EL (cell line): ENCODE measurements at regions not wholly inside any gene's neighbourhood (a gene's known extent, or its start where the extent isn't known, plus 50 kb on each side); places are given as distances from the start of the nearest gene placed in this dataset.
A peak's percentile ranks its signal among the peaks of the same experiment; 100 is the strongest.

Source experiments
- DNase-seq: peaks from one replicate; pipeline ENCODE4 v3.0.0-alpha.2; 2016

DNA sequence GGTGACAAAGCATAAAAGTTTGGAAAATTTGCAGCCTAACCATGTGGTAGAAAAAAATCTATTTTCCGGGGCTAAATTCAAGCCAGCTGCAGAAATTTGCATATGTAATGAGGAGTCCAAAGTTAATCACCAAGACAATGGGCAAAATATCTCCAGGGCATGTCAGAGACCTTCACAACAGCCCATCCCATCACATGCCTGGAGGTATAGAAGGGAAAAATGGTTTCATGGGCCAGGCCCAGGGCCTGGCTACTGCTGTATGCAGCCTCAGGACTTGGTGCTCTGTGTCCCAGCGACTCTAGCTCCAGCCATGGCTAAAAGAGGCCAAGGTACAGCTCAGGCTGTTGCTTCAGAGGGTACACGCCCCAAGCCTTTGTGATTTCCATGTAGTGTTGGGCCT, 655.8 kb upstream of the MGAT4C start:
- no peak for DNase-seq

DNA sequence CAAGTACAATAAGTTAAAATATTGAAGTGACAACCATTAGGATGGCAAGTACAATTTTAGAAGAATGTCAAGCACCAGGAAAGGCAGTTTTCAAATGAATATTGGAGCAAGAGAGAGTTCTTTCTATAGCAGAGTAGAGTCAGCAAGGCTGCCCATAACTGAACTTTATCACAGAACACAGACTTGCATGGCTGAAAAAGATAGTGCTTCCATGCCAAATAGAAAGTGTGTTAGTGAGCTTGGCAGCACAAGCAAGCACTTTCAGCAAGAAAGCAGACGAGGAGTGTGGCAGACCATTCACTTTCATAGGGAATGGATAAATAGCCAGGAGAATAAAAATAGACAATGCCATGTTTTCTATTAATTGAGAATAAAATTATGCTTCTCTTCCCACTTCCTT, 647.0 kb upstream of the MGAT4C start:
- no peak for DNase-seq

DNA sequence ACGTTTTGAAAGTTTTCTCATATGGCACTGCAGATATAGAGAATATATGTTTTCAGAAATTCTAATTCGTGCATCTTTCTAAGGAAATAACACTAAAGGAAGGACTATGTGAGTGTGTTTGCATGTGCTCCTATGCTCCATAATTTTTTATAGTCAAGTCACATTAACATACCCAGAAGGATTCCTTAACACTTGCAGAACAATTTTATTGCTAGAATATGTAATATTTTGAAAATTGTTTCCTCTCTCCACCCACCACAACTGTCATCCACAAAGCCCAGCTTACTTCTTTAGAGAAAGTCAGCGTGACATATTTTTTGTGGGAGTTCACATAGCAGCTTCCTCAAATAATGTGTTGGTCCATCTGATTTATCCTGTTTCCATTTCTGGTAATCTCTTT, 604.6 kb upstream of the MGAT4C start:
- DNase-seq = no peak

GRCh38 chr12:86852451-86852850, 596.3 kb upstream of the MGAT4C start:
- no peak for DNase-seq

- DNase-seq = no peak
These were observed 582.5 kb upstream of the MGAT4C start for GRCh38 chr12:86838711-86839110.

DNA sequence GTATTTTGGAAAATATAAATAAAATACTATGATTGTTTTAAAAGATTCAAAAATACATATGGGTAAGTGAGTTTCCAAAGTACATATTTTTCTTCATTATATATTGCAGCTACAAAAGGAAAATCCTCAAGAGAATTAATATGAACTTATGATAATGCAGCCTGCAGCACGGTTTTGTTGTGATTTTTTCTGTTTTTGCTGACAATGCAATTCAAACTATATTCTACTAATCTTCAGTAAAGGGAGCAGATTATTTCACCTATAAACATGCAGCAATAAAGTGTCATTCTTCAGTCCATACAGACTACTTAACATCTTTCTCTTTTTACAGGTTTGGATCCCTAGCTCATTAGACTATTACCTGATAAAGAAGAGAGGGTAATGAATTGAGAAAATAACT, 582.1 kb upstream of the MGAT4C start:
- DNase-seq = no peak

DNA sequence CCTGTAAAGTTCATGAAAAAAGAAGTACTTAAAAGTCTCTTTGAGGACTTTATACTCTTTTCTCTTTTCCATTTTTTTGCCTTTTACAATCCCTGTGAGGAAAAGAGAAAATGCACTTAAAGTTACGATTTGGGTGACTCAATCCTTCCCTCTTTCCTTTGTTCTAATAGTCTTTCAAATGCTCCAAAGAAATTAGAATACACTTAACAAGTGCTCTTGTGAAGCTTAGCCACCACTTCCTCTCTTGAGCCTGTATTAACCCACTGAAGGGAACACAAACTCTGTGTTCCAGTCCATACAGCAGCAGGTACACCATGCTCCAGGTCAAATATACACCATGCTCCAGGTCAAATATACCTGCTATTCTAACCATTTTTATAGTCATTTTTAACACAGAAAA, 581.1 kb upstream of the MGAT4C start:
- DNase-seq = no peak

GRCh38 chr12:86834217-86834616, 578.0 kb upstream of the MGAT4C start:
- DNase-seq = no peak

GRCh38 chr12:86827409-86827808, 571.2 kb upstream of the MGAT4C start:
- DNase-seq = no peak

DNA sequence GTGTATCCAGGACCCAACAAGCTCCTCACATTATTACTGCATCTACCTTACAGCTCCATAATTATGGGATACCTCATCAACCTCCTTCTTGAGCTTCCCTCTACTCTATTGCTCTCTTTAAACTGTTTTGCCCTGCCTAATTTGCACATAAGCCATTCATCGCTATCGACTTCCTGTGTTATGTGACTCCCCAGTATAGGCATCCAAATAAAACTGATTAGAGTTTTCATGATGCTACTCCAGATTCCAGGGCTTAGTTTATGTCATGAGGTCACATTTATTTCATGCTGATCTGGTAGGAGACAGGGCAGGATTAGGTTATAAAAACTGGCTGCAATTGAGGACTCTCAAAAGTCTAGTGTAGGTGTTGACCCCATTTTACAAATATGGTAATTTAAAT, 569.9 kb upstream of the MGAT4C start:
- peak; percentile 30 for DNase-seq

DNA sequence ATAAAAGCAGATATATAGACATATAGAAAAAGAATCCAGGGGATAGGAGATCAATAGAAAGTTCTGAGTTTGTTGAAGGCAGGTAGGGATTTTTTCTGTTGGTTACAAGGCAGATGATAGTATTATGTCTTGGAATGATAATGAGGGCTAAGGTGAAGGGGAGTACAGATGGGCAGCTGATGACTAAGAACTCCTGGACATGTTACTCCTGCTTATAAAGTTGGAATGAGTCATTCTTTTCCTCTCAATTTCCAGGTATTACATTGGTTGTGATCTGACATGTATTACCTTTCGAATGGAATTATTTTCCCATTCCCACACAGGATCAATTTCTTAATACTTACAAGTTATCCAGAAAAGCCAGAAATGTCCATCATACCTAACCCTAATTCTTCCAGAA, 545.2 kb upstream of the MGAT4C start:
- DNase-seq = no peak

GRCh38 chr12:86799616-86800015, 543.4 kb upstream of the MGAT4C start:
- DNase-seq = no peak

- no peak for DNase-seq
These were observed 540.4 kb upstream of the MGAT4C start for GRCh38 chr12:86796550-86796949.

DNA sequence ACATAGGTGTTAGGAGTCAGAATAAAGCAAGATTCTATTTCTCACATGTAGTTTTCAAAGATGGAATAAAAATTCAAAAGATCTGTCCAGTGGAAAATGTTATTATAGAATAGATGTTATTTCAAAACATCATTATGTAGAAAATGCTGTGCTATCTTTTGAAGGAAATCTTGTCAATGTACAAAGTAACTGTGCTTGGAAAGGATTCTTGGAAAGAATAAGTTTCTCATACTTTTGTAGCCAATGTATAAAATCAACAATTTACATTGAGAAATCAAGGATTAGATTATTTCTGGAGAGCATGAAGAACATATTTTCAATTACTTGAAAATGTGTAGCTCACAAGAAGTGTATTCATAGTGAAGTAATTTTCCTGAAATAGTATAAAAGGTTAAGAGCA, 532.5 kb upstream of the MGAT4C start:
- no peak for DNase-seq

DNA sequence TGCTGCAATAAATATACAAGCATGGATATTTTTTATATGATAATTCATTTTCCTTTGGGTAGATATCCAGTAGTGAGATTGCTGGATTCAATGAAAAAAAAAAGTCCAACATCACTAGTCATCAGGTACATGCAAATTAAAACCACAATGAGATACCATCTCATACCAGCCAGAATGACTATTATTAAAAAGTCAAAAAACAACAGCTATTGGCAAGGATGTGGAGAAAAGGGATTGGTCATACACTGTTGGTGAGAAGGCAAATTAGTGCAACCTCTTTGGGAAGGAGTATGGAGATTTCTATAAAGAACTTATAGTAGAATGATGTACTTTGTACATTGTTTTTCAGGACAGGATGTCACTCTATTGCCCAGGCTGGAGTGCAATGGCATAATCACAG, 531.2 kb upstream of the MGAT4C start:
- no peak for DNase-seq

DNA sequence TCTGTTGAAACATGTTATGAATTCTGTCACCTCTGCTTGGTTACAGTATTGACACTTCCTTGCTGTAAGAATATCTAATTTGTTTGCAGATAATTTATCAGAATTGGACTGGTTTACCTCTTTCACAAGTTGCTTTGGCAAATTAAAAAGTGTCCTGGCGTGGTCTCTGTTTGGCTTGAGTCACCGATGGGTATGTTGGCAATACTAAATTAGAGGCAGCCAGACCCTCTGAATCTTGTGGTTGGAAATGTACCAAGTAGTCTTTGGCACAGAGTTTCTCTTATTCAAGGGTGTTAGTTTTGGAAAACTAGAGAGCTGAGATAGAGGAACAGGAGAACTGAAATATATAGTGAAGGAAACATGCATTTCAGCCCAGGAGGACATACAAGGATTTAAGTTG, 521.1 kb upstream of the MGAT4C start:
- DNase-seq = no peak

DNA sequence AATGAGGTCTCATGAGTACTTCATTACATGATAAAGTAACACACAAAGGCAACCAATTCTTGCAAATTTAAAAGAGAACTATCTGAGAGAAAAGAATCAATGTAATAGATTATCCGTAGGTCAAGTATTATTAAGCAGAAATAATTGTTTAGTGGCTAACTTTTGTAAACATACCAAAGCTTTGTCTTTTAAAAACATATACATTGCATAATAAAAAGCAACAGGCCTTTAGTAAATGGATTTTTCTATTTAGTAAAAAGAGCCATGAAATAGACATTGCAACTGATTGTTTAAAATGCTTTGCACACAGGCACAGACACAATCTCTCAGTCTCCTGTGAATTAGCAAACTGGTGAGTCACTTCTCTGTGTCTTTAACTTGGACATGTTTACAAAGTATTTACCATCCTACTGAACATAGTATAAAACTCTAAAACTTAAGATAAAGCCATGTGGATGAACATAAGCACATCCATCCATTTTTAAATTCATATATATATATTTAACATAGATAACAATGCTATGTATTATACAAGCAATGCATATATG, 518.7 kb upstream of the MGAT4C start:
- DNase-seq = no peak

DNA sequence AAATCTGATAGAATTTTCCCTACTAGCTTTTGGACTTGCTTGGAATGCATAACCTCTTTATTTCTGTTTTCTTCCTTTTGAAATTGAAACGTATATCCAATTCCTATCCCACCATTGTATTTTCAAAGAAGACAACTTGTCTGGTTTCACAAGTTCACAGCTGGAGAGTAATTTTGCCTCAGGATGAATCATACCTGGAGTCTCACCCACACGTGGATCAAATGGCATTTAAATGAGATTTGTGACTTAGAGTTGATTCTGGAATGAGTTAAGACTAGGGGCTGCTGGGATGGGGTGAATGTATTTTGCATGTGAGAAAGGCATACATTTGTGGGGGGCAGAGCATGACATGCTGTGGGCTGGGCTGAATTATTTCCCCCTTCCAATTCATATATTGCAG, 516.5 kb upstream of the MGAT4C start:
- DNase-seq = peak; percentile 4

DNA sequence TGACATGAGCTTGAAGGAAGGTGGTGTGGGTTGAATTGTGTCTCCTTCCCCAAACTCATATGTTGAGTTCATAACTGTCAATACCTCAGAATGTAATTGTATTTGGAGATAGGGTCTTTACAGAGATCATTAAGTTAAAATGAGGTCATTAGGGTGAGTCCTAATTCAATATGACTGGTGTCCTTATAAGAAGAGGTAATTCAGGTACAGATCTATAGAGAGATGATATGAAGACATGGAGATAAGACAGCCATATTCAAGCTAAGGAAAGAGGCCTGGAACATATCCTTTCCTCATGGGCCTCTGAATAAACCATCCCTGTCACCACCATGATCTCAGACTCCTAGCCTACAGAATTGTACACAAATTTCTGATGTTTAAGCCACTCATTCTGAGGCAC, 514.7 kb upstream of the MGAT4C start:
- DNase-seq = no peak

- DNase-seq = no peak
These were observed 492.7 kb upstream of the MGAT4C start for GRCh38 chr12:86748894-86749293.

DNA sequence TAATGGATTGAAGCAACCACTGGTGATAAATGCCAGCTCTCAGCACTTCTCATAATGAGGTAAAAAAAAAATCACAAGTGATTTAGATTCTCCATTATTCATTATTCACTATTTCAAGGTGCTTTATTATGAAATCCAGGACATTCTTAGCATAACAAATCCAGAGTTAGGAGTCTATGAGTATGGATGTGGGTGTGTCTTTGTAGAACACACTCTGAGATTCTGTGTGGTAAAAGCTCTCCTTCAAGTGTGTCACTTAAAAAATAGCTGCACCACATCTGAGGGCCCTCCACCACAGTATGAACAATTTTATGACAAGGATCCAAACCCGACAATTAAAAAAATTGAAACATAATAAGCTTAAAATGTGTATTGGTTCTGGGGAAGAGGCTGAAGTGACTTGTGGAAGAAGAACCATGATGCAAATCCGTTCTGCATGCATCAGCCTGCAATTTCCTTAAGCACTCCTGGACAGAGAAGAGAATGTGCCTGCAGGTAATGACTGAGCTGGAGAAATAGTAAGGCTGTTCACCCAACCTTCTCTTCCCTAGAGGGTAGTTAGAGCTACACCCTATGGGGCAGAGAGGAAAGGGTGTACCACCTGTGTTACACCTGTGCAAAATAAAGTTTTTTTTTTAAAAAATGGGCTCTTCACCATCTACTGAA, 488.5 kb upstream of the MGAT4C start:
- no peak for DNase-seq

GRCh38 chr12:86743875-86744536, 487.8 kb upstream of the MGAT4C start:
- no peak for DNase-seq

- peak; percentile 1 for DNase-seq
These were observed 485.3 kb upstream of the MGAT4C start for GRCh38 chr12:86741531-86741930.

DNA sequence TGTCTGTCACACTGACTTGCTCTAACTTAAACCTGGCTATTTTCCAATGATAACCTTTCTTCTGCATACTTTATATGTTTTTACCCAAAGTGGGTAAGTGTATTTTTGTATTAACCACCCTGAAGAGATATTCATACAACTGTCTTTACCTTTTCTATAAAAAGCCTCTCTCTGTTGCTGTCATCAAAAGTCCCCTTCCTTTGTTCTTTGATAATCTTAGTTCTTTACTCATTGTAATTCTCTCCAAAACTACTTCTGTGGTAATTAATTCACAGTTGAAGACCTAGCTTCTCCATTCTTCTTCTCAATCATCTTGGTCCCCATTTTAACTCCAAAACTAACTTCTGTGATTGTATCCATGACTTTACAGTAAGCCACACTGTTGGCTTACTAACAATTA, 479.7 kb upstream of the MGAT4C start:
- DNase-seq = no peak

DNA sequence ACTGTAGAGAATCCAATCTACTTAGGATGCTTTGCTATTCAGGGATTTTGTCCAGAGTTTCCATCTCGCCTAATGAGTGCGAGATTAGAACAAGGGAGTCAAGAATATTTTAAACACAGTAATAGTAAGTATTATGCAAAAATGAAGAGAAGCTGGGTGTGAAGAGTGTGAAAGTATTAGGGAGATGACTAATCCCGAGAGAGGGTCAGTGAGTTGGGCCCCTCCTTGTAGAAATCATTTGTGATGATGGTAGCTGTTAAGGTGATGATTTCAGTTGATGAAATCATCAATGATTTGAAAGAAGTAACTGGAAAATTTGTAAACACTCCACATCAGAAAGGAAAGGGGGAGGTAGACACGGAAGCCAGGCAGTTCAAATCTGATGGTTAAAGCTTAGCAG, 478.9 kb upstream of the MGAT4C start:
- DNase-seq = no peak
